ENCODE measurements at regions not wholly inside any gene's neighbourhood (a gene's known extent, or its start where the extent isn't known, plus 50 kb on each side); places are given as distances from the start of the nearest gene placed in this dataset.

GRCh38 chr7:81181066-81181465, 262.2 kb upstream of the SEMA3C start:
- TF ChIP-seq POLR2A (IDR thresholded peaks at IDR 0.05) = no peak
- TF ChIP-seq, protein P1, sequence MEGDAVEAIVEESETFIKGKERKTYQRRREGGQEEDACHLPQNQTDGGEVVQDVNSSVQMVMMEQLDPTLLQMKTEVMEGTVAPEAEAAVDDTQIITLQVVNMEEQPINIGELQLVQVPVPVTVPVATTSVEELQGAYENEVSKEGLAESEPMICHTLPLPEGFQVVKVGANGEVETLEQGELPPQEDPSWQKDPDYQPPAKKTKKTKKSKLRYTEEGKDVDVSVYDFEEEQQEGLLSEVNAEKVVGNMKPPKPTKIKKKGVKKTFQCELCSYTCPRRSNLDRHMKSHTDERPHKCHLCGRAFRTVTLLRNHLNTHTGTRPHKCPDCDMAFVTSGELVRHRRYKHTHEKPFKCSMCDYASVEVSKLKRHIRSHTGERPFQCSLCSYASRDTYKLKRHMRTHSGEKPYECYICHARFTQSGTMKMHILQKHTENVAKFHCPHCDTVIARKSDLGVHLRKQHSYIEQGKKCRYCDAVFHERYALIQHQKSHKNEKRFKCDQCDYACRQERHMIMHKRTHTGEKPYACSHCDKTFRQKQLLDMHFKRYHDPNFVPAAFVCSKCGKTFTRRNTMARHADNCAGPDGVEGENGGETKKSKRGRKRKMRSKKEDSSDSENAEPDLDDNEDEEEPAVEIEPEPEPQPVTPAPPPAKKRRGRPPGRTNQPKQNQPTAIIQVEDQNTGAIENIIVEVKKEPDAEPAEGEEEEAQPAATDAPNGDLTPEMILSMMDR (IDR thresholded peaks at IDR 0.05) = no peak

Data from thyroid gland (tissue), 4 donors.